HFF-Myc (cell line): ENCODE measurements at regions not wholly inside any gene's neighbourhood (a gene's known extent, or its start where the extent isn't known, plus 50 kb on each side); places are given as distances from the start of the nearest gene placed in this dataset.

Experiments used
- DNase-seq: peaks from one replicate; pipeline ENCODE4 v3.0.0-alpha.2; 2011; ENCODE audit warnings: low read depth; ENCODE audit errors: extremely low read depth
- H3K4me3 ChIP-seq: replicated peaks from 2 replicates; pipeline ENCODE4 v1.5.1; 2011; ENCODE audit warnings: low read depth, mild to moderate bottlenecking, control low read depth, low read length
- TF ChIP-seq, protein P1 (sequence below): IDR thresholded peaks from 2 replicates; pipeline ENCODE4 v1.5.1; 2012; ENCODE audit warnings: mild to moderate bottlenecking, low read depth, low read length, control low read depth; ENCODE audit errors: missing control alignments

DNA sequence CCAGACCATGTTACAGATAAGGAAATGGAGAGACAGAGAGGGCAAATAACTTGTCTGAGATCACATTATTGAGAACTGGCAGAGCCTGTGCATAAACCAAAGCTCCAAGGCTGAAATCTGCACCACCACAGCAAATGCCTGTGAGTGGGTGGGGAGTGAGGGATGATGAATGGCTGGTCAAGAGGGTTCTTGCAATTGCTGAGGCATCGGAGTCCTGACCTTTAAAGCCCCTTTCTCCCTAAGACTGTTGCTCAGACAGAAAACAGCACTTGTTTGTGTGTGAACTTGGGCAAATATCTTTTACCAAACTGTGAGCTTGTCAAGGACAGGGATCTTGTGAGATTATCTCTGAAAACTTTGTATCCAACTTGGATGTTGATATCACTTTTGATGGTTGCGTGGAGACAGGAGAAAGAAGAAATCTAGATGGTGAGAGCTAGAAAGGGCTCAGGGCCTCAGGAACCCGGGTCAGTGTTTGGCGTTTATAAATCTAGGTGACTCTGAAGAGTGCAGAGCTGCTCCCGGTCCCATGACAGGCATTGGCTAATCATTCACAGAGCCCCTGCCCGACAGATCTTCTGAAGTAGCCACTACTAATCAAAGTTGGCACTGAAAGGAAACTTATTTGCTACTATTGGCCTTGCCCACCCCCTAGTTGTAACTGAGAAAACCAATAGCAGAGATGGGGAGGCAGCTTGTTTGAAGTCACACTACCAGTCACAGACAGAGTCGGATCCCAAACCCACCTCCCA is 122.3 kb downstream of the FOXD2 start:
- DNase-seq = no peak
- H3K4me3 ChIP-seq = no peak overlapping the region
- TF ChIP-seq, protein P1, sequence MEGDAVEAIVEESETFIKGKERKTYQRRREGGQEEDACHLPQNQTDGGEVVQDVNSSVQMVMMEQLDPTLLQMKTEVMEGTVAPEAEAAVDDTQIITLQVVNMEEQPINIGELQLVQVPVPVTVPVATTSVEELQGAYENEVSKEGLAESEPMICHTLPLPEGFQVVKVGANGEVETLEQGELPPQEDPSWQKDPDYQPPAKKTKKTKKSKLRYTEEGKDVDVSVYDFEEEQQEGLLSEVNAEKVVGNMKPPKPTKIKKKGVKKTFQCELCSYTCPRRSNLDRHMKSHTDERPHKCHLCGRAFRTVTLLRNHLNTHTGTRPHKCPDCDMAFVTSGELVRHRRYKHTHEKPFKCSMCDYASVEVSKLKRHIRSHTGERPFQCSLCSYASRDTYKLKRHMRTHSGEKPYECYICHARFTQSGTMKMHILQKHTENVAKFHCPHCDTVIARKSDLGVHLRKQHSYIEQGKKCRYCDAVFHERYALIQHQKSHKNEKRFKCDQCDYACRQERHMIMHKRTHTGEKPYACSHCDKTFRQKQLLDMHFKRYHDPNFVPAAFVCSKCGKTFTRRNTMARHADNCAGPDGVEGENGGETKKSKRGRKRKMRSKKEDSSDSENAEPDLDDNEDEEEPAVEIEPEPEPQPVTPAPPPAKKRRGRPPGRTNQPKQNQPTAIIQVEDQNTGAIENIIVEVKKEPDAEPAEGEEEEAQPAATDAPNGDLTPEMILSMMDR = no peak

DNA sequence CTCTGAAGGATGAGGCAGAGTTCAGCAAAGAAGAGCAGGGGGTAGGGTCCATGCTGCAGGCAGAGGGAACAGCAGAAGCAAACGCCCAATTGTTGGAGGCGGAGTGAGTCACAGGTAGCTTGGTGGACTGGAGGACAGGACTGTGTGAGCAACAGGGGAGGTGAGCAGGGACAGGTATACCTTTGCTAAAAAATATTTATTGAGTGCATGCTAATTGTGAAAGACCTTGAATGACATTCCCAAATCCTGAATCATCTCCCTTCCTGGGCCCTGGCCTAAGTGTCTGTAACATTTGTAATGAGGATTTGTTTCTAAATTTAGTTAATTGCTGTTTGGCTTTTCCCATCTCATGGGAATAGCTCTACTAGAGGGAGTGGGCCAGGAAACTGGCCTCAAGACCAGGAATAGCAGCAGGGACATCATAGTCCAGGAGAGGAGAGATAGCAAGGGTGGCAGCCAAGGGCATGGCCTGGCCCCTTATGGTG is 123.7 kb downstream of the FOXD2 start:
- H3K4me3 ChIP-seq = no peak overlapping the region
- DNase-seq = no peak
- TF ChIP-seq, protein P1 = no peak

- TF ChIP-seq, protein P1 = no peak
- no peak for DNase-seq
- H3K4me3 ChIP-seq = no peak overlapping the region
Observed at GRCh38 chr1:47562147-47562546, 124.3 kb downstream of the FOXD2 start.

DNA sequence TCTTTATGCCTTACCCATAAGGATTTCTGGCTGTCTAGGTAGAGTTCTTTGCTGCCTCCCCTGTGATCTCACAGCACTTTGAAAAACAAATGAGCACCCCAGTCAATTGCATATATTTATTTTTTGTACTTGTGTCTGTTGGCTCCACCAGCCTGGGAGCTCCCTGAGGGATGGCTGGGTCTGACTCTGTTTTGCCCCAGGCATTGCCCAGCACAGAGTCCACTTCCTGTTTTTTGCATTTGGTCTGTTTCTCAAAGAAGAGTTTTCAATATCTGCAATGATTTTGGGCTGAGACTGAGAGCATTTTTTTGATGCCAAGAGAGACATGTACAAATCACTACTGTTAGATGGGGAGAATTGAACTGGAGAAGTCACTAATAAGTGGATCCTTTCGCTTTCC is 125.0 kb downstream of the FOXD2 start:
- H3K4me3 ChIP-seq = no peak overlapping the region
- TF ChIP-seq, protein P1 = no peak
- no peak for DNase-seq

DNA sequence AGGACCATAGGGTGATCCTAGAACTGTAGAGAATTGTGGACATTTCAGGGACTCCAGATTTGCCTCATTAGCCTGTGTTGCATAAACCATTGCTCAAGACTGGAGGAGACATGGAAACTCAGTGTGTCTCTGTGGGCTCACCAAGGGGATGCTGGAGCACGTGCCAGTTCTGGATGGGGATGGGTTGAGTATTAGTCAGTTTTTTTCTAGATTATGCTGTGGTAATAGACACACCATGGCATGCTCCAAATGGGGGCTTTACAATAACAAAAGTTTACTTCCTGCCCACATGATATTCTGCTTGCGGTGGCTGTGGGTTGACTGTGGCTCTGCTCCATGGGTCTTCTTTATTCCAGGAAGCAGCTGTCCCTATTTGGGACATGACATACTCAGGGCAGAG is 125.4 kb downstream of the FOXD2 start:
- DNase-seq = no peak
- no peak overlapping the region for H3K4me3 ChIP-seq
- TF ChIP-seq, protein P1 = no peak

GRCh38 chr1:47564570-47564969 is 126.7 kb downstream of the FOXD2 start:
- H3K4me3 ChIP-seq = no peak overlapping the region
- DNase-seq = no peak
- TF ChIP-seq, protein P1 = no peak
